ENCODE measurements at regions not wholly inside any gene's neighbourhood (a gene's known extent, or its start where the extent isn't known, plus 50 kb on each side); places are given as distances from the start of the nearest gene placed in this dataset.

DNA sequence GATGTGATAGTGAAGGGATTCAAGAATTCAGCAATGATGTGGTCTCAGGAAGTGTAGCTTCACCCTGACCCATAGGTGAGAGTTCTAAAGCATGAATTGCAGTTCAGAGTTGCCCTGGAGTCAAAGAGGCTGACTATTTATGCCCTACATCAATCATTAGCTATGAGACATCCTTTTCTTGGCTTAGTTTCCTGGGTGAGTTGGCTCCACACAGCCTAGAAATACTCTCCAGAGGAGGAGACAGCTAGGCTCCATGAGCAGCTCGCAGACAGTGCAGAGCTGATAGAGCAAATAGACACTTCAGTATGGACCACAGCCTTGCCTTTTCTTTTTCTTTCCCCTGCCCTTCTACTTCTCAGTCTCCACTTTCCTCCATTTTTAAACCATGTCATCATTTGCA is 1651.8 kb downstream of the MAT2B start:
- no peak for DNase-seq (ENCODE audit: extremely low read depth, low read depth)
- TF ChIP-seq, protein P1, sequence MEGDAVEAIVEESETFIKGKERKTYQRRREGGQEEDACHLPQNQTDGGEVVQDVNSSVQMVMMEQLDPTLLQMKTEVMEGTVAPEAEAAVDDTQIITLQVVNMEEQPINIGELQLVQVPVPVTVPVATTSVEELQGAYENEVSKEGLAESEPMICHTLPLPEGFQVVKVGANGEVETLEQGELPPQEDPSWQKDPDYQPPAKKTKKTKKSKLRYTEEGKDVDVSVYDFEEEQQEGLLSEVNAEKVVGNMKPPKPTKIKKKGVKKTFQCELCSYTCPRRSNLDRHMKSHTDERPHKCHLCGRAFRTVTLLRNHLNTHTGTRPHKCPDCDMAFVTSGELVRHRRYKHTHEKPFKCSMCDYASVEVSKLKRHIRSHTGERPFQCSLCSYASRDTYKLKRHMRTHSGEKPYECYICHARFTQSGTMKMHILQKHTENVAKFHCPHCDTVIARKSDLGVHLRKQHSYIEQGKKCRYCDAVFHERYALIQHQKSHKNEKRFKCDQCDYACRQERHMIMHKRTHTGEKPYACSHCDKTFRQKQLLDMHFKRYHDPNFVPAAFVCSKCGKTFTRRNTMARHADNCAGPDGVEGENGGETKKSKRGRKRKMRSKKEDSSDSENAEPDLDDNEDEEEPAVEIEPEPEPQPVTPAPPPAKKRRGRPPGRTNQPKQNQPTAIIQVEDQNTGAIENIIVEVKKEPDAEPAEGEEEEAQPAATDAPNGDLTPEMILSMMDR (IDR thresholded peaks at IDR 0.05; ENCODE audit: low read depth, low read length) = no peak

DNA sequence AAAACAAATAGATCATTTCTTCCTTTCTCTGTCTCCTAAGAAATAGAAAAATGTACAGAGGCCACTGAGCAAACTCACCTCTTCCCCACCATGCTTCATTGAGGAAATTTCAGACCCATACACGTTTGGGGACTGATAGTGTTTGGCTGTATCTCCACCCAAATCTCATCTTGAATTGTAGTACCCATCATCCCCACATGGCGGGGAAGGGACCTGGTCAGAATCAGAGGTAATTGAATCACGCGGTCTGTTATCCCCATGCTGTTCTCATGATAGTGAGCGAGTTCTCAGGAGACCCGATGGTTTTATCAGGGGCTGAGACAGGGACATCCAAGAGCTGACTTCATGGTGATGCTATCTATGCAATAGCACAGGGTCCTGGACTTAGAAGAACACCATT is 1655.8 kb downstream of the MAT2B start:
- TF ChIP-seq, protein P1 (IDR thresholded peaks at IDR 0.05; ENCODE audit: low read depth, low read length) = no peak
- no peak for DNase-seq (ENCODE audit: extremely low read depth, low read depth)

DNA sequence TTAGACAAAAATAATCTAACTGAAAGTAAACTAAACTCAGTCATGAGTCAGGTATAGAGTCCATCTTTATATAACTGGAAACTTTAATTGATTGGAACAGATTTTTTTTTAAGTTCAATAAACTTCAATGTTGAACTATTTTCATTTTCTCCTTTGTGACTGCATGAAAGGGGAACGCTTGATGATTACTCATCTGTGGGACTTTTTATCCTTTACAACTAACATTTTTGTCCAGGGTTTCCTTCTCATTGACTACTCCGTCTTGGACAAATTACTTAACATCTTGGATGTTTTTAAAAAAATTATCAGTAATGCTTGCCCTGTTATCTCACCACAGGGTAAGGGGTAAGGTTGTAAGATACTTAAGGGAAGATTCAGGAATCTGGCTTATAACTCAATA is 1658.4 kb downstream of the MAT2B start:
- TF ChIP-seq, protein P1 (IDR thresholded peaks at IDR 0.05; ENCODE audit: low read depth, low read length) = no peak
- DNase-seq (ENCODE audit: extremely low read depth, low read depth) = no peak

DNA sequence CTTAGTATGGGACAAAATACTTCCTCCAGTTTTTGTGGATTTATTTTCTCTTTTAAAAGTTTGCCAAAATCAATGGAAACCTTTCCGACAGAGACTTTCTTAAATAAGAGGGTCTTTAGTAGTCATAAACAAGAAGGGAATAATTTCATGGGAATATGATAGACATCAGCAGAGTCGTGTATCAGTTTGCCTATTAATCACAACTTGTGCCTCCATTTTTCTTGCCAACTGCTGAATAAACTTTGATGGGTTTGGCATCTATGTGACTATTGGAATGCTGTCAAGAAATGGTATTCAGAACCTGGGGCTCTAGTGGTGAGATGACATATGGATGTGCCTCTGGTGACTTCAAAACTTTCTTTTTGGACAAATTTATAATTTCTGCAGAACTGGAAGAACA is 1668.2 kb downstream of the MAT2B start:
- TF ChIP-seq, protein P1 (IDR thresholded peaks at IDR 0.05; ENCODE audit: low read depth, low read length) = no peak
- DNase-seq (ENCODE audit: extremely low read depth, low read depth) = no peak

DNA sequence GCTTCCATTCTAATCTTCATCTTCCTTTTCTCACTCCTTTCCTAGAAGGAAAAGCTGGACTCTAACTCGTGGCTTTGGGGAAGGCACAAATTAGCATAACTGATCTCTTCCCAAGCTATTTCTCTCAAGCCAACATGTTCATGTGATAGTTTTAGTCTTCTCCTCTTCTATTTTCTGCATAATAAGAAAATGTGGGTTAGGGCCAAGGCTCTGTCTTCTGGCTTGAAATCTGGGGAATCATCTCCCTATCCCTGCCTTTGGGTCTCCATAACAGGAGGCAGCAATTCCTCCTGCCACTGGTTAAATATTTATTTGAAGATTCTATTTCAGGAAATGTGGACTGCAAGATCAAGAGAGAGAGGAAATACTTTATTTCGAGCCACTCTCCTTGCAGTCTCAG is 1669.6 kb downstream of the MAT2B start:
- TF ChIP-seq, protein P1 (IDR thresholded peaks at IDR 0.05; ENCODE audit: low read depth, low read length) = no peak
- DNase-seq (ENCODE audit: extremely low read depth, low read depth) = no peak

DNA sequence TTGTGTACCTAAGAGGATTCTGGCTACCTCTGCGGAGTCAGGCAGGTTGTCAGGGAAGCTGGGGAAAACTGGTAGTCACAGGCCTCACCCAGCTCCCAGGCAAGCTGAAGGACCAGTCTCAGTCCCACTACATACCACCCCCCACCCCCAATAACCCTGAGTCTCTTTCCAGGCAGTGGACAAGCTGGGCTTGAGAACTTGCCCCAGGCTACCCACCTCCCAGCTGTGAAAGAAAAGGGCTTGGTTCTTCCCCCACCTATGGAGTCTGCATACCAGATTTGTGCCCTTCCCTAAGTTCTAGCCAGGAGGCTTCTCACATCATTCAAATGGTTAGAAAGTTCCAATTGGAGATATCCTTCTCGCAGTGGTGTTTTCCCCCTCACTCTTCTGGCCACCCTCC is 1678.8 kb downstream of the MAT2B start:
- TF ChIP-seq, protein P1 (IDR thresholded peaks at IDR 0.05; ENCODE audit: low read depth, low read length) = no peak
- no peak for DNase-seq (ENCODE audit: extremely low read depth, low read depth)

DNA sequence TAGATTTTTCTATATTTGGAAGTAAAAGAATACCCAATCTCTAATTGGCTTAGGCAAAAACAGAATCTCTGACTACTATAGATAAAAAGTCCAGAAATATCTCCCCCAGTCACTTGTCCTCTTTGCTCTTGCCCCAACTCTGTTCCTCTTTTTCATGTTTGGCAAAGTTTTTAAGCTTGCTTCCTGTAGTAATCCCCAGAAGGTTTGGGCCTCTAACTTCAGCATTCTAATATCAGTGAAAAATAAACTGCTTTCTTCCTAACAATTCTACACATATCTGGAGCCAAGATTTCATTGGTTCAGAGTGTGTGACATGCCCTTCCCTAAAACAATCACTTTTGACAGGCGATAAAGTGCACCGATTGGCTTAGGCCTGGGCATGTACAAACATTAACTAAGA is 1680.3 kb downstream of the MAT2B start:
- DNase-seq (ENCODE audit: extremely low read depth, low read depth) = no peak
- TF ChIP-seq, protein P1 (IDR thresholded peaks at IDR 0.05; ENCODE audit: low read depth, low read length) = no peak
